Spleen (tissue), 11 donors: ENCODE measurements at regions not wholly inside any gene's neighbourhood (a gene's known extent, or its start where the extent isn't known, plus 50 kb on each side); places are given as distances from the start of the nearest gene placed in this dataset.

Experiments
- DNase-seq: peaks from one replicate; pipeline ENCODE4 v3.0.0-alpha.2; 2020
- H3K27ac ChIP-seq, 8 donors: fragments of 200-600 bp; sonication (generic) in 7 of 8; 1 replicate in 4 of 8; 2 replicates in 4 of 8; pipeline versions ENCODE4 v1.5.0 to v1.8.0; 2016 to 2021; ENCODE audit warnings: inconsistent platforms in 4 of 8, mild to moderate bottlenecking in 4 of 8, moderate library complexity in 1 of 8
- H3K27me3 ChIP-seq, 7 donors: fragments of 200-600 bp; sonication (generic) in 6 of 7; replicated peaks in 1 of 7; 1 replicate in 4 of 7; 2 replicates in 3 of 7; pipeline versions ENCODE4 v1.5.0 to v1.8.0; 2016 to 2021; ENCODE audit warnings: inconsistent platforms in 3 of 7, mild to moderate bottlenecking in 1 of 7
- H3K36me3 ChIP-seq, 6 donors: fragments of 200-600 bp; sonication (generic) in 5 of 6; 1 replicate in 4 of 6; 2 replicates in 2 of 6; pipeline versions ENCODE4 v1.5.0 to v1.8.0; 2016 to 2021; ENCODE audit warnings: inconsistent platforms in 2 of 6
- H3K4me1 ChIP-seq, 6 donors: fragments of 200-600 bp; sonication (generic) in 5 of 6; 1 replicate in 3 of 6; 2 replicates in 3 of 6; pipeline versions ENCODE4 v1.5.0 to v1.8.0; 2016 to 2021; ENCODE audit warnings: inconsistent platforms in 3 of 6
- H3K4me3 ChIP-seq, 8 donors: fragments of 200-600 bp; sonication (generic) in 7 of 8; 1 replicate in 4 of 8; 2 replicates in 4 of 8; pipeline versions ENCODE4 v1.5.0 to v1.8.0; 2016 to 2021; ENCODE audit warnings: inconsistent platforms in 4 of 8, mild to moderate bottlenecking in 4 of 8, moderate library complexity in 2 of 8
- H3K9me3 ChIP-seq, 8 donors: fragments of 200-600 bp; sonication (generic) in 7 of 8; 1 replicate in 4 of 8; 2 replicates in 4 of 8; pipeline versions ENCODE4 v1.5.0 to v1.8.0; 2016 to 2021; ENCODE audit warnings: inconsistent platforms in 4 of 8
- CTCF ChIP-seq, 11 experiments: fragments of 200-600 bp in 7 of 11; fragments of 450-650 bp in 4 of 11; sonication (generic) in 4 of 11; IDR thresholded peaks in 8 of 11; conservative IDR thresholded peaks in 3 of 11; 1 replicate in 7 of 11; 2 replicates in 4 of 11; pipeline versions ENCODE4 v1.4.0 to v1.8.0; 2016 to 2021; ENCODE audit warnings: antibody characterized with exemption in 11 of 11, inconsistent platforms in 4 of 11, mild to moderate bottlenecking in 1 of 11
- POLR2A ChIP-seq, 3 donors: fragments of 450-650 bp; IDR thresholded peaks; one replicate each; pipeline ENCODE4 v1.5.1; 2017; ENCODE audit warnings: antibody characterized with exemption in 3 of 3, mild to moderate bottlenecking in 1 of 3
- POLR2AphosphoS5 ChIP-seq, 3 donors: sonication (generic); formaldehyde crosslinking; IDR thresholded peaks; one replicate each; pipeline ENCODE4 v1.5.1; 2017; ENCODE audit warnings: antibody characterized with exemption in 3 of 3
- WGBS, 5 donors: extraction: QIAGEN DNeasy Blood & Tissue Kit in 3 of 5; methylation state at CpG; one replicate each; pipeline versions ENCODE4 v1.1.5 to v1.1.7; 2013 to 2018; 5-methylcytosine and 5-hydroxymethylcytosine counted together
- intact Hi-C: fragments of 100-400 bp; cut with DNase I; formaldehyde crosslinking; loops from one replicate; pipeline ENCODE4 v1.15.0; 2023; ENCODE audit warnings: low total_unique reads
- donor health status: healthy with polysubstance abuse.
- donor health status: DM: no; HTN: no; CAD: no; lungs with moderate emphysema.
- donor health status: DM: no; HTN: no; CAD: no.
- donor health status: Bipolar disorder and iron deficiency.
- donor health status: healthy.
- donor health status: DM: no; HTN: no; CAD: no.
- donor health status: DM: yes; HTN: yes; CAD: no.

- Histone ChIP-seq H3K9me3 (peaks cover 0 to 12% (median 6%) of the 10 kb centered on the region in 8 donors), H3K27ac (no peak overlapping the region), H3K36me3 (no peaks in the 10 kb centered on the region), H3K4me1 (no peaks in the 10 kb centered on the region), H3K27me3 (no peaks in the 10 kb centered on the region), H3K4me3 (no peak overlapping the region)
- no peak for TF ChIP-seq CTCF (IDR thresholded peaks at IDR 0.05 in 8 of 11, conservative IDR thresholded peaks at IDR 0.05 in 3 of 11)
- no peak for TF ChIP-seq POLR2AphosphoS5 (IDR thresholded peaks at IDR 0.05)
- TF ChIP-seq POLR2A (IDR thresholded peaks at IDR 0.05): no peak
- DNase-seq: no peak
- 78 to 88% (median 81%) methylated on average over 2 of the region's 2 CpGs for WGBS, 5 donors
- intact Hi-C loops: no loop called here
These were observed 1008.1 kb upstream of the SLC10A2 start for GRCh38 chr13:104074326-104074725.

GRCh38 chr13:104071806-104072205 is 1005.6 kb upstream of the SLC10A2 start:
- WGBS, 5 donors: 85 to 96% (median 89%) methylated on average over 2 of the region's 2 CpGs
- no peaks in the 10 kb centered on the region for H3K36me3 ChIP-seq
- H3K27me3 ChIP-seq: no peaks in the 10 kb centered on the region
- no peak for DNase-seq
- H3K9me3 ChIP-seq: peaks cover 0 to 18% (median 0%) of the 10 kb centered on the region in 8 donors
- no peaks in the 10 kb centered on the region for H3K4me1 ChIP-seq
- no peak overlapping the region for H3K27ac ChIP-seq
- TF ChIP-seq CTCF (IDR thresholded peaks at IDR 0.05 in 8 of 11, conservative IDR thresholded peaks at IDR 0.05 in 3 of 11) (no peak), POLR2A (IDR thresholded peaks at IDR 0.05) (no peak), POLR2AphosphoS5 (IDR thresholded peaks at IDR 0.05) (no peak)
- intact Hi-C loops: no loop called here
- no peak overlapping the region for H3K4me3 ChIP-seq

GRCh38 chr13:104065328-104065727 is 999.1 kb upstream of the SLC10A2 start:
- intact Hi-C loops: no loop called here
- TF ChIP-seq CTCF (IDR thresholded peaks at IDR 0.05 in 8 of 11, conservative IDR thresholded peaks at IDR 0.05 in 3 of 11) (no peak), POLR2AphosphoS5 (IDR thresholded peaks at IDR 0.05) (no peak), POLR2A (IDR thresholded peaks at IDR 0.05) (no peak)
- Histone ChIP-seq H3K27ac (no peak overlapping the region), H3K27me3 (no peaks in the 10 kb centered on the region), H3K4me3 (no peak overlapping the region), H3K36me3 (no peaks in the 10 kb centered on the region), H3K4me1 (no peaks in the 10 kb centered on the region), H3K9me3 (peaks cover 0 to 20% (median 1%) of the 10 kb centered on the region in 8 donors)
- WGBS, 5 donors: 76 to 78% (median 78%) methylated on average over 2 of the region's 2 CpGs
- DNase-seq: no peak

GRCh38 chr13:104057861-104058260 is 991.6 kb upstream of the SLC10A2 start:
- intact Hi-C loops: no loop called here
- no peak for DNase-seq
- H3K27ac ChIP-seq: no peak overlapping the region
- no peaks in the 10 kb centered on the region for H3K4me1 ChIP-seq
- no peaks in the 10 kb centered on the region for H3K27me3 ChIP-seq
- no peak overlapping the region for H3K4me3 ChIP-seq
- no peak for TF ChIP-seq POLR2AphosphoS5 (IDR thresholded peaks at IDR 0.05)
- no peak for TF ChIP-seq CTCF (IDR thresholded peaks at IDR 0.05 in 8 of 11, conservative IDR thresholded peaks at IDR 0.05 in 3 of 11)
- TF ChIP-seq POLR2A (IDR thresholded peaks at IDR 0.05): no peak
- WGBS, 5 donors: 71 to 83% (median 77%) methylated on average over 4 of the region's 4 CpGs
- no peaks in the 10 kb centered on the region for H3K36me3 ChIP-seq
- peaks cover 0 to 14% (median 0%) of the 10 kb centered on the region in 8 donors for H3K9me3 ChIP-seq
